Esophagus muscularis mucosa (tissue), 4 donors: ENCODE measurements at regions not wholly inside any gene's neighbourhood (a gene's known extent, or its start where the extent isn't known, plus 50 kb on each side); places are given as distances from the start of the nearest gene placed in this dataset.

Source experiments
- CTCF ChIP-seq, 3 experiments: fragments of 200-600 bp in 2 of 3; fragments of 450-650 bp in 1 of 3; sonication (generic) in 2 of 3; IDR thresholded peaks; one replicate each; pipeline ENCODE4 v1.5.1; 2017 to 2019; ENCODE audit warnings: antibody characterized with exemption in 3 of 3, mild to moderate bottlenecking in 2 of 3, moderate library complexity in 1 of 3
- EP300 ChIP-seq: sonication (generic); formaldehyde crosslinking; IDR thresholded peaks from one replicate; pipeline ENCODE4 v1.6.1; 2017; ENCODE audit warnings: antibody characterized with exemption
- POLR2A ChIP-seq: fragments of 450-650 bp; IDR thresholded peaks from one replicate; pipeline ENCODE4 v1.6.1; 2017; ENCODE audit warnings: antibody characterized with exemption, moderate library complexity, mild to moderate bottlenecking, low read depth
- POLR2AphosphoS5 ChIP-seq, 2 donors: sonication (generic); formaldehyde crosslinking; IDR thresholded peaks; one replicate each; pipeline ENCODE4 v1.6.1; 2017; ENCODE audit warnings: antibody characterized with exemption in 2 of 2

GRCh38 chr13:39988351-39988750 is 332.9 kb downstream of the COG6 start:
- no peak for TF ChIP-seq CTCF (IDR thresholded peaks at IDR 0.05)
- no peak for TF ChIP-seq POLR2A
- no peak for TF ChIP-seq EP300
- TF ChIP-seq POLR2AphosphoS5 (IDR thresholded peaks at IDR 0.05) = no peak
